ENCODE measurements at regions not wholly inside any gene's neighbourhood (a gene's known extent, or its start where the extent isn't known, plus 50 kb on each side); places are given as distances from the start of the nearest gene placed in this dataset.

GRCh38 chr18:21958707-21959450 is 210.5 kb upstream of the GATA6 start:
- TF ChIP-seq CTCF (IDR thresholded peaks at IDR 0.05) (no peak), POLR2A (IDR thresholded peaks at IDR 0.05) (no peak)
